HEK293 (cell line): ENCODE measurements at regions not wholly inside any gene's neighbourhood (a gene's known extent, or its start where the extent isn't known, plus 50 kb on each side); places are given as distances from the start of the nearest gene placed in this dataset.

Source experiments
- CTCF ChIP-seq: fragments of 450-650 bp; formaldehyde crosslinking; IDR thresholded peaks from 2 replicates; pipeline ENCODE4 v1.5.1; 2016; ENCODE audit warnings: missing biosample characterization, missing genetic modification characterization
- ZBTB10 ChIP-seq: fragments of 450-650 bp; formaldehyde crosslinking; IDR thresholded peaks from 2 replicates; pipeline ENCODE4 v1.5.1; 2016; ENCODE audit warnings: missing biosample characterization, missing genetic modification characterization

- TF ChIP-seq CTCF (no peak), ZBTB10 (tag by site-specific recombination) (no peak)
Measured at GRCh38 chr7:17721736-17722285, 218.5 kb downstream of the SNX13 start.
